ENCODE measurements at regions not wholly inside any gene's neighbourhood (a gene's known extent, or its start where the extent isn't known, plus 50 kb on each side); places are given as distances from the start of the nearest gene placed in this dataset.

DNA sequence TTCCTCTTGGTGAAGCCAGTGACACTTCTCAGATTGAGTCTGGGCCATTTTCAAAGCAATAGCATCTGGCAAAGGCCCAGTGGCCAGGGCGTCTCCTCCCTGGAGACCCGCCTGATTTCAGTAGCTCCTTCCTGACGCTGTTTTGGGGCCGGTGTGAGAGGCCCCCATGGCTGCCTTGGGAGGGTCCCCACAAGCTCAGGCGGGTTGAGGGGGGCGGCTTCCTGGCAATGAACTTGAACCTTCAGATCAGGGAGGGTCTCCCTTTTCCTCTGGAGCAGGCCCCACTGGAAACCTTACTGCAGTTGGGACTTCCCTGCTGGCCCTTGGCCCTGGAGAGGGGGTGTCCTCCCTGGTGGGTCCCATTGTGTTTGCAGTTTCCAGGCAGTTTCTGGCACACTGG, 121.2 kb downstream of the CRYAA start:
- Histone ChIP-seq H3K4me3 (ENCODE audit: insufficient read depth, low read length) (no peak overlapping the region), H3K79me2 (ENCODE audit: insufficient read depth, low read length) (no peaks in the 10 kb centered on the region), H3K36me3 (ENCODE audit: insufficient read depth, low read length) (no peaks in the 10 kb centered on the region), H2AFZ (ENCODE audit: low read length) (no peak overlapping the region), H3K4me1 (ENCODE audit: insufficient read depth, low read length) (no peaks in the 10 kb centered on the region), H3K27ac (ENCODE audit: low read depth, low read length) (no peak overlapping the region), H3K9me3 (ENCODE audit: low read depth, low read length) (no peaks in the 10 kb centered on the region), H3K27me3 (ENCODE audit: insufficient read depth, low read length) (no peaks in the 10 kb centered on the region), H4K20me1 (ENCODE audit: insufficient read depth, low read length) (no peaks in the 10 kb centered on the region), H3K4me2 (ENCODE audit: insufficient read depth, low read length) (no peak overlapping the region)
- no peak for DNase-seq (ENCODE audit: insufficient read length, low spot score, missing footprints)
- TF ChIP-seq, protein P1, sequence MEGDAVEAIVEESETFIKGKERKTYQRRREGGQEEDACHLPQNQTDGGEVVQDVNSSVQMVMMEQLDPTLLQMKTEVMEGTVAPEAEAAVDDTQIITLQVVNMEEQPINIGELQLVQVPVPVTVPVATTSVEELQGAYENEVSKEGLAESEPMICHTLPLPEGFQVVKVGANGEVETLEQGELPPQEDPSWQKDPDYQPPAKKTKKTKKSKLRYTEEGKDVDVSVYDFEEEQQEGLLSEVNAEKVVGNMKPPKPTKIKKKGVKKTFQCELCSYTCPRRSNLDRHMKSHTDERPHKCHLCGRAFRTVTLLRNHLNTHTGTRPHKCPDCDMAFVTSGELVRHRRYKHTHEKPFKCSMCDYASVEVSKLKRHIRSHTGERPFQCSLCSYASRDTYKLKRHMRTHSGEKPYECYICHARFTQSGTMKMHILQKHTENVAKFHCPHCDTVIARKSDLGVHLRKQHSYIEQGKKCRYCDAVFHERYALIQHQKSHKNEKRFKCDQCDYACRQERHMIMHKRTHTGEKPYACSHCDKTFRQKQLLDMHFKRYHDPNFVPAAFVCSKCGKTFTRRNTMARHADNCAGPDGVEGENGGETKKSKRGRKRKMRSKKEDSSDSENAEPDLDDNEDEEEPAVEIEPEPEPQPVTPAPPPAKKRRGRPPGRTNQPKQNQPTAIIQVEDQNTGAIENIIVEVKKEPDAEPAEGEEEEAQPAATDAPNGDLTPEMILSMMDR (IDR thresholded peaks at IDR 0.05; ENCODE audit: extremely low read depth, low read depth, low read length): no peak

DNA sequence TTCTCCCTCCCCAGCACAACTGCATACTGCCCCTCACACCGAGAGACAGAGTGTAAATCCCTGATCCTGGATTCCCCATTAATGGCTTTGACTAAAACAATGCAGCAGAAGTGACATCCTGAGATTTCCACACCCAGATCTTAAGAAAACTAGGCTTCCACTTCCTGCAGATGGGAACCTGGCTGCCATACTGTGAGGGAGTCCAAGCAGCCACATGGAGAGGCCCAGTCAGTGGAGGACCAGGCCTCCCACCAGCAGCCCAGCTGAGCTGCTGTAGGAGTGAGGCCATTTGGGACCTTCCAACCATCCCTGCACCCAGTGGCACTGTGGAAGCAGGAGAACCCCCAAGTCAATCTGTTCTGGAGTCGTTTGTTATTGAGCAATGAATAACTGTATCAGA, 120.6 kb downstream of the CRYAA start:
- H3K4me2 ChIP-seq (ENCODE audit: insufficient read depth, low read length): no peak overlapping the region

DNA sequence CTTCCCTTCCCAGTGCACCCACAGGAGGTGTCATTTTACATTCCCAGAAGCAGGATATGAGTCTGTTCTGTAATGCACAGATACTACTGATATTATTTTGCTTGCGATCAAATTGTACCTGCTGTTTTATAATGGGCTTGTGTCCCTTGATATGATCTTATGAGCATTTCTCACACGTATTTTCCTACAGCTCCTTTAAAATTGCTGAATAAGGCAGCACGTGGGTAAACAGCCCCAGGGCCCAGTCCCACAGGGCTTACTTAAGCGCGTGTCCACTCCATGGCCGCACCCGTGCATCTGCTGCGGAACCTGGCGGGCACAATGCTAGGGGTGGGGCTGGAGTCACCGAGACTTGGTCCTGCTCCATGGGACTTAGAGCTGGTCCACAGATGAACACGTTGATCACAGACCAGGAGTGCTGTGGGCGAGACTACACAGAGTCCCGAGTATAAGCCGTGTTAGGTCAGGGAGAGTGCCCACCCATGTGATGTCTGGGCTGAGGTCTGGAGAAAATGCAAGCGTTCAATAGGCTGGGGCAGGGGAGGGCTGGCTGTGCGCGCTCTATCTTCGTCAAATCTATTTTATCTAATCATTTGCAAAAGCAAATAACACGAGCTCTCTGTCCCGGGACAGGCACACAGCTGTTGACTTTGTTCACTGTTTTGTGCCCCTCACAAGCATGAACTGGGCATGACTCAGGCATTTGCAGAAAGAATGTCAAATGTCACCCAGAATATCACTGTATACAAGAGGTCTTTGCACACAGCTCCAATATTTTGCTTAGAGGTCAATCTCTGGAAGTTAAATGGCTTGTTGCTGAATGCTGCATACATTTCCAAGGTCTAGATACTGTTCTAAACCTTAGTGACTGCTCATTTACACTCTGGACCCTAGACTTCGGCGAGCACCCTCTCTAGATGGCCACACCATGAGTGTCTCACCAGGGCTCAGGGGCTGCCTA, 119.3 kb downstream of the CRYAA start:
- no peaks in the 10 kb centered on the region for H3K27me3 ChIP-seq (ENCODE audit: insufficient read depth, low read length)
- H3K9me3 ChIP-seq (ENCODE audit: low read depth, low read length): no peaks in the 10 kb centered on the region
- no peak overlapping the region for H2AFZ ChIP-seq (ENCODE audit: low read length)
- H3K4me3 ChIP-seq (ENCODE audit: insufficient read depth, low read length): no peak overlapping the region
- H3K79me2 ChIP-seq (ENCODE audit: insufficient read depth, low read length): no peaks in the 10 kb centered on the region
- H3K4me1 ChIP-seq (ENCODE audit: insufficient read depth, low read length): no peaks in the 10 kb centered on the region
- no peak overlapping the region for H3K27ac ChIP-seq (ENCODE audit: low read depth, low read length)
- no peaks in the 10 kb centered on the region for H4K20me1 ChIP-seq (ENCODE audit: insufficient read depth, low read length)
- no peak overlapping the region for H3K4me2 ChIP-seq (ENCODE audit: insufficient read depth, low read length)
- peak; percentile 62 for DNase-seq (ENCODE audit: insufficient read length, low spot score, missing footprints)
- H3K36me3 ChIP-seq (ENCODE audit: insufficient read depth, low read length): no peaks in the 10 kb centered on the region
- TF ChIP-seq, protein P1 (IDR thresholded peaks at IDR 0.05; ENCODE audit: extremely low read depth, low read depth, low read length): no peak

More for the DNA sequence above, 120.6 kb downstream of the CRYAA start:
- no peaks in the 10 kb centered on the region for H3K27me3 ChIP-seq (ENCODE audit: insufficient read depth, low read length)
- no peak overlapping the region for H3K4me3 ChIP-seq (ENCODE audit: insufficient read depth, low read length)
- TF ChIP-seq, protein P1 (IDR thresholded peaks at IDR 0.05; ENCODE audit: extremely low read depth, low read depth, low read length): no peak
- DNase-seq (ENCODE audit: insufficient read length, low spot score, missing footprints): no peak
- no peaks in the 10 kb centered on the region for H4K20me1 ChIP-seq (ENCODE audit: insufficient read depth, low read length)
- H2AFZ ChIP-seq (ENCODE audit: low read length): no peak overlapping the region
- H3K4me1 ChIP-seq (ENCODE audit: insufficient read depth, low read length): no peaks in the 10 kb centered on the region
- H3K27ac ChIP-seq (ENCODE audit: low read depth, low read length): no peak overlapping the region
- no peaks in the 10 kb centered on the region for H3K79me2 ChIP-seq (ENCODE audit: insufficient read depth, low read length)
- no peaks in the 10 kb centered on the region for H3K9me3 ChIP-seq (ENCODE audit: low read depth, low read length)
- H3K36me3 ChIP-seq (ENCODE audit: insufficient read depth, low read length): no peaks in the 10 kb centered on the region

DNA sequence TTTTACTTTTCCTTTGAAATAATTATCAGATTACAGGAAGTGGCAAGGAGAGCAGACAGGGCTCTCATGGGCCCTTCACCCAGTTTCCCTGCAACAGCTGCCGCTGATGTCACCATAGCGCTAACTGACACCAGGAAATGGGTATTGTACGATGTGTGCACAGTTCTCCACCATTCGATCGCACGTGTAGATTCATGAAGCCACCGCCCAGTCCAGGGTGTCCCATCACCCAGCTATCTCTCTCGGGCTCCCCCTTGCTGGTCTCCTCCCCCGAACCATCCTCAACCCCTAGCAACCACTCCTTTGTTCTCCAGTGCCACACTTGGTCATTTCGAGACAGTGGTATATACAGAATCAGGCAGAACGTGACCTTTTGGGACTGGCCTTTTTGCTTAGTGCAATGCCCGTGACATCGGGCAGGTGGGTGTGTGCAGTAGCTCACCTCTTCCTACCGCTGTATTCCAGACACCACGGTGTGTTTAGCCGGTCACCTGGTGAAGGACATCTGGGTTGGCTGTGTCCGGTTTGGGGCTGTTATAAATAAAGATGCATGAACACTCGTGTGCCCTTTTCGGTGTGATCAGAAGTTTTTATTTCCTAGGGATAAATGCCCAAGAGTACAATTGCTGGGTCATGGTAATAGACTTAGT, 118.4 kb downstream of the CRYAA start:
- DNase-seq (ENCODE audit: insufficient read length, low spot score, missing footprints): peak; percentile 51
- no peaks in the 10 kb centered on the region for H3K27me3 ChIP-seq (ENCODE audit: insufficient read depth, low read length)
- no peak overlapping the region for H3K4me3 ChIP-seq (ENCODE audit: insufficient read depth, low read length)
- H3K4me1 ChIP-seq (ENCODE audit: insufficient read depth, low read length): no peaks in the 10 kb centered on the region
- H3K36me3 ChIP-seq (ENCODE audit: insufficient read depth, low read length): no peaks in the 10 kb centered on the region
- H3K4me2 ChIP-seq (ENCODE audit: insufficient read depth, low read length): no peak overlapping the region
- H2AFZ ChIP-seq (ENCODE audit: low read length): no peak overlapping the region
- H3K79me2 ChIP-seq (ENCODE audit: insufficient read depth, low read length): no peaks in the 10 kb centered on the region
- H4K20me1 ChIP-seq (ENCODE audit: insufficient read depth, low read length): no peaks in the 10 kb centered on the region
- TF ChIP-seq, protein P1 (IDR thresholded peaks at IDR 0.05; ENCODE audit: extremely low read depth, low read depth, low read length): no peak
- H3K27ac ChIP-seq (ENCODE audit: low read depth, low read length): no peak overlapping the region
- H3K9me3 ChIP-seq (ENCODE audit: low read depth, low read length): no peaks in the 10 kb centered on the region

Data from osteoblast (primary cell).